MM.1S (cell line): ENCODE measurements at regions not wholly inside any gene's neighbourhood (a gene's known extent, or its start where the extent isn't known, plus 50 kb on each side); places are given as distances from the start of the nearest gene placed in this dataset.

Source experiments
- CTCF ChIP-seq: fragments of 300-600 bp; sonication (generic); IDR thresholded peaks from 2 replicates; pipeline ENCODE4 v1.5.1; 2016; ENCODE audit warnings: antibody characterized with exemption, low read length, mixed read lengths
- EZH2phosphoT487 ChIP-seq: fragments of 300-600 bp; sonication (generic); IDR thresholded peaks from 2 replicates; pipeline ENCODE4 v1.6.1; 2018; ENCODE audit warnings: antibody characterized with exemption, low read length

- TF ChIP-seq CTCF (no peak), EZH2phosphoT487 (no peak)
Observed at GRCh38 chr20:20835897-20836296, 123.5 kb upstream of the RALGAPA2 start.
